Stimulated activated CD4-positive, alpha-beta T cell treated with anti-CD3 and anti-CD28 coated beads, Interleukin-15, amount 100 ng/mL, for 24 hours (primary cell): ENCODE measurements at regions not wholly inside any gene's neighbourhood (a gene's known extent, or its start where the extent isn't known, plus 50 kb on each side); places are given as distances from the start of the nearest gene placed in this dataset.

Source experiments
- DNase-seq: peaks from one replicate; pipeline ENCODE4 v3.0.0-alpha.2; 2020

GRCh38 chr20:24332956-24333355, 136.5 kb upstream of the SYNDIG1 start:
- DNase-seq, result no peak

GRCh38 chr20:24331939-24332338, 137.5 kb upstream of the SYNDIG1 start:
- DNase-seq, result no peak

GRCh38 chr20:24328901-24329300, 140.5 kb upstream of the SYNDIG1 start:
- no peak for DNase-seq

- no peak for DNase-seq
These were observed 147.5 kb upstream of the SYNDIG1 start for GRCh38 chr20:24321973-24322372.

- no peak for DNase-seq
These were observed 150.7 kb upstream of the SYNDIG1 start for GRCh38 chr20:24318569-24319352.

- no peak for DNase-seq
These were observed 152.2 kb upstream of the SYNDIG1 start for GRCh38 chr20:24317224-24317623.

- DNase-seq, result no peak
These were observed 152.7 kb upstream of the SYNDIG1 start for GRCh38 chr20:24316731-24317130.

GRCh38 chr20:24314053-24314452, 155.4 kb upstream of the SYNDIG1 start:
- DNase-seq, result no peak

- no peak for DNase-seq
These were observed 159.8 kb upstream of the SYNDIG1 start for GRCh38 chr20:24309596-24309995.

GRCh38 chr20:24305371-24305770, 164.1 kb upstream of the SYNDIG1 start:
- DNase-seq, result no peak

- DNase-seq, result no peak
These were observed 165.1 kb upstream of the SYNDIG1 start for GRCh38 chr20:24304291-24304690.

- no peak for DNase-seq
These were observed 165.8 kb upstream of the SYNDIG1 start for GRCh38 chr20:24303393-24304170.

GRCh38 chr20:24297993-24298392, 171.4 kb upstream of the SYNDIG1 start:
- no peak for DNase-seq

GRCh38 chr20:24296477-24297261, 172.8 kb upstream of the SYNDIG1 start:
- DNase-seq, result no peak

- no peak for DNase-seq
These were observed 178.4 kb upstream of the SYNDIG1 start for GRCh38 chr20:24291014-24291413.

GRCh38 chr20:24289737-24290481, 179.5 kb upstream of the SYNDIG1 start:
- peak; percentile 24 for DNase-seq

- no peak for DNase-seq
These were observed 186.2 kb upstream of the SYNDIG1 start for GRCh38 chr20:24283186-24283585.

- no peak for DNase-seq
These were observed 192.2 kb upstream of the SYNDIG1 start for GRCh38 chr20:24277196-24277595.

- no peak for DNase-seq
These were observed 193.3 kb upstream of the SYNDIG1 start for GRCh38 chr20:24275946-24276705.

- no peak for DNase-seq
These were observed 196.2 kb upstream of the SYNDIG1 start for GRCh38 chr20:24273251-24273650.

- no peak for DNase-seq
These were observed 208.1 kb upstream of the SYNDIG1 start for GRCh38 chr20:24261351-24261750.

- no peak for DNase-seq
These were observed 212.3 kb upstream of the SYNDIG1 start for GRCh38 chr20:24257171-24257570.
